HG02798 (cell line): ENCODE measurements at regions not wholly inside any gene's neighbourhood (a gene's known extent, or its start where the extent isn't known, plus 50 kb on each side); places are given as distances from the start of the nearest gene placed in this dataset.

Source experiments
- ATAC-seq: cut with Tn5 transposase; IDR thresholded peaks from one replicate; pipeline ENCODE4 v1.9.1; 2021; ENCODE audit warnings: mild to moderate bottlenecking; ENCODE audit not compliant: unreplicated experiment, poor library complexity

DNA sequence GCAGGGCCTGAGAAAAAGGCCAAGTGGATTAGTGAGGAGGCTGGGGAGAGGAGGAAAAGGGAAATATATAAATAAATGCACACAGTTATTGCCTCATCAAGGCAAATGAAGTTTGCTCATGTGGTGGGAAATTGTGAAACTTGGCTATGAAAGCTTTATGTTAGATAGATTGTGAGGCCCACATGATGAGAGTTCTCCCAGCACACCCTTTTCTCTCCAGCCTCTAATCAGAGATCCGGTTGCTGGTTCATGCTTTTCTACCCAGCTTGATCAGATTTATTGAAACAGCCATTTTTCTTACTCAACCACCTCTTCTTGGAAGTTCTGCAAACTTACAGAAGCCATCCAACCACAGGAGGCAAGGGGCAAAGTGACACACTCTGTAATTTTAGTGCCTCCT is 125.8 kb upstream of the KLF4 start:
- no peak for ATAC-seq

DNA sequence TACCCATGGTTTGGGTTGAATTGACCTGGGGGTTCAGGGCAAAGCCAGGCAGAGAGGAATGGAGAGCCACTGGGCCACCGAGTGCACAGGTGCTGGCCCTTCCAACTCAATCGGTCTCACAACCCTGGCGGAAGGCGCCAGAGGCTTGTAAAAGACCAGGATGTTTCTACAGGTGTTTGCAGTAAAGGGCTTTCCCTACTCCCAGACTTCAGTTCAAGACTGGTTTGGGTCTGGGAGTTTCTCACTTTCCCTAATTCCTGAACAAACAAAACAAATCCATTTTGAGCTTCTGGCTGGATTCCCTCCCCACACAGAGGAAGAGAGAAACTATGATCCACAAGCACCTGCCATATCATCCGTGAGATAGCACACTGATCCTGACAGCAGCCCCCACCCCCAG is 125.2 kb upstream of the KLF4 start:
- no peak for ATAC-seq

DNA sequence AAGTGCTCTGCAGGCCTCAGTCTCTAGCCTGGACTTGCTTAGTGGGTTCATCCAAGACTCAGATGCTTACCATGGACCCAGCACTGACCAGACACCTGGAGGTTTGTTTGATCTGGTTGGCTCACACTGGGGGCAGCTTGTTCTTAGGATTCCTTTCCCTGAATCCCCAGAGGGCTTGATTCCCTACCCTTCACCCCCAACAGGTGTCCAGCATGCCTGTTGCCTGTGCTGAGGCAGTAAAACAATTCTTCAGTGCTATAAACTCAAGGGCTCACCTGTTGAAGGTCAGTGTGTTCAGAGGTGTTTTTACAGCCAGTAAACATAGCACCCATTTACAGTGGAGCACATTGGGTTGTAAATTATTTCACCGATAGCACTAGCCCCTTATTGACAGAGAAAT is 123.8 kb upstream of the KLF4 start:
- no peak for ATAC-seq

DNA sequence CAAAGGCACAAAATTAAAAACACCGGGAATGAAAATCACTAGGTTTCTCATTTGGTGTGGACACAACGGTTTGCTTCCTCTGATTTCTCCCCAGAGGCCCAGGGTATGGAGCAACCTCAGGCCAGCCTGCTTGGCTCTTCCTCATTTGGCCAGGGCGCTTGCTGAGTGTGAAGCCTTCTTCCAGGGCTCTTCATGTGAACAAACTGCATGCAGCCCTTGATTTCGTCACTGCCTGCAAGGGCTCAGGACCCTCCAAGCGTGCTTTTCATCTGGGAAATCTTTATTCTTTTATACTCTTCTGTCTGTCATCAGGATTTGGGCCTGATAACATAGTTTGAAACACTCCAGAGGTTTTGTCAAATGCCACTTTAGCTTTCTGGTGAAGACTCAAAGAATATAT is 122.6 kb upstream of the KLF4 start:
- no peak for ATAC-seq

DNA sequence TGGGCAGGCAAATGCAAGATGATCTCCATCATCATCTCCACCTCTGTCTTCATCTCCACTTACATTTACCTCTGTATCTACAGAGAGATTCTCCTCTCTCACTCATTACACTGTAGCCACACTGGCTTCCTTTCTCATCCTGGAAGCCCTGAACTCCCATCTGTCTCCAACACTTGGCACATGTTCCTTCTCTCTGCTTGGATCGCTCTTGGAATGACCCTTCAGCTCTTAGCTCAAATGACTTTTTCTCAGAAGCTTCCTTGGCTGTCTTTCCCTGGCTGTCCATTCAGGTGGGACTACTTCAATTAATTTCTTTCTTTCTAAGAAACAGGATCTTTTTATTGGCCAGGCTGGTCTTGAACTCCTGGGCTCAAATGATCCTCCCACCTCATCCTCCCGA is 120.0 kb upstream of the KLF4 start:
- ATAC-seq = no peak

DNA sequence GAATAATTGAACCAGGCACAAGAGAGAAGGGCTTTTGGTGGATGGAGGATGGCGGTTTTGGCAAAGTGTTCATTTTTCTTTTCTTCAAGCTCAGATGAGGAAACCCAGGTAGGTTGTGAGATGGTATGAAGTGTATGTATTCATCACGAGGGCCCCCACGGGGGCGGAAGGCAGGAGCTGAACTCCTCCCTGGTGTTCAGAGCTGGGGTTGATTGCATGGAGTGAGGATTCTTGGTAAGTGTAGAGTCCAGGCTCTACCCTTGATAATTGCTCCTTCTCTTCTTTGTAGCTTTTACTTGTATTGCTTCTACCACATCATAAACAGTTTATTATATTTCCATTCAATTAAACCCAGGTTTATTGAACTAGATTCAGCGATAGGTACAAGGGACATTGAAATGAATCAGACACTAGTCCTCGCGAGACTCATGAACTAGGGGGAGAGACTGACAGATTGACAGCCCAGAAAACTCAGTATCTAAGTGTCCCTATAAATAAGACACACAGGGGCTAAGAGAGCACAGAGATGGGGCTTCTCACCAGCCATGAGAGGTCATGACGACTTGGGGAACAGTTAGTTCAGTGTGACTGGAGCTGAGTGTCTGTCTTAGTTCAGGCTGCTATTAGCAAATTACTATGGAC is 116.7 kb upstream of the KLF4 start:
- no peak for ATAC-seq

DNA sequence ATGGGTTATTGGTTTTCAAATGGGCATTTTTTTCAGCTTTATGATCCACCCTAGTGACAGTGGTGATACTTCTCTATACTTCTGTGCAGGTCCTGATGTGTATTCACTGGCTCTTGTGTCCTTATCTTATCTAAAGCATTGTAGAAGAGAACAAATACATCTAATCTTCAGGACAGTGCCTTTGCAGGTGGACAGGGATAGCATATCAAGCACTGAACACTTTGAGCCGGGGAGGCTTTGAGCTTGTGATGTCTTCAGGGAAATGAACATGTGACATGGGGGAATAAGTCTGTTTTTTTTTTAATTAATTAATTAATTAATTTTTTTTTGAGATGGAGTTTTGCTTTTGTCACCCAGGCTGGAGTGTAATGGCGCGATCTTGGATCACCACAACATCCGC is 115.5 kb upstream of the KLF4 start:
- no peak for ATAC-seq

DNA sequence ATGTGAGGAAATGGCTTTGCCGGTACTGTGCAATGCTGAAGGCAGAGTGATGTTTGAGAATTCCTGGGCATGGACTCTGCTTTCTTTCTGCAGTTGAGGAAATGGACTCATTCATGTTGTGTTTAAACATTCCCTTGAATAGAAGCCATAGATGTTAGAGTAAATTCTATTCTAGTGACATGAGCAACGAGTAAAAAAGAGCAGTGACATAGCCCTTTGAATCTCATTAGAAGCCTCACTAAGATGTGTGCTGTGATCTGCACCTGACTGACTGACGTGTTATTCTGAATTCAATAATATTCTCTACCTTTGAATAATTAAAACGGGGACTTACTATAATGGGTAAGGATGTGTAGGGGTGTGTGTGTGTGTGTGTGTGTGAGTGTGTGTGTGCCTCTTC is 113.7 kb upstream of the KLF4 start:
- ATAC-seq = no peak

DNA sequence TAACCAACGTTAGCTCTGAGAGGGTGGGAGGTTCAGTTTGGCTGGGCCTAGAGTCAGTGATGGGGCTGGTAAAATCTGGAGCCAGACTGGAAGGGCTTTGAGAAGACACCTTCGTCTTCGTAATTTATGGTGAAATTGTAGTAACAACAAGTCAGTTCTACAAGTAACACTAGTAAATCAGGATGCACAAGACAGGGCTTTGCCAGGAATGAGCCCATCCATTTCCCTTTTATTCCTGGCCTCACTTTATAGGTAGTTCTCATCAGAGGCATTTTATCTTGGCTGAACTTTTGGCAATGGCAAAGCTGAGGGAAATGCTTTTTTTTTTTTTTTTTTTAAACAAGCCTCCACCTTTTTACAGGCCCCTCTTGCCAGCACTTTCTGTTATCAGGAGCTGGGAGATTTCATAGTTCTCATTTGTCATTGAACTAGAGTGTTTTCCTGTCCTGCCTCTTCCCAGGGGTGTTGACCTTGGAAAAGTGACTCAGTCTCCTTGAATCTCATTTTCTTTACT is 110.5 kb upstream of the KLF4 start:
- no peak for ATAC-seq

DNA sequence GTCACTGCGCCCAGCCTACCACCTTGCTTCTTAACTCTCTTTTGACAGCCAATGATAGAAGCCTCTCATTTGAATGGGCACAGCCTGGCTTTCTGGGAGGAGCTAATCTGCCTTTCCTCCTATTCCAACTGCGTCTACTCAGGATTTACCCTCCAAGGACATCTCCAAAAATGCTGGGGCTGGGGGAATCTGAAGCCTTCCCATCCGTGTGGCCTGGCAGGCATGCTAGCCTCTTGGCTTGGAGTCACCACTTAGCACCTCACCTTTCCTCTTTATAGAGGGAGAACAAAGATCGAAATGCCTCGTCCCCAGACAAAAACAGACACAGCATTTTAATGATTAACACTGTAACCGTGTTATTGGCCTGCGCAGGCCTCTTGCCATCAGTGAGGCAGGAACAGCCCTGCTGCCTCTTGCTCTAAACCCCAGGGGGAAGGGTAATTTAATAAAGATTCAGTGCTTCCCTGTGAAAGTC is 108.2 kb upstream of the KLF4 start:
- ATAC-seq = no peak

DNA sequence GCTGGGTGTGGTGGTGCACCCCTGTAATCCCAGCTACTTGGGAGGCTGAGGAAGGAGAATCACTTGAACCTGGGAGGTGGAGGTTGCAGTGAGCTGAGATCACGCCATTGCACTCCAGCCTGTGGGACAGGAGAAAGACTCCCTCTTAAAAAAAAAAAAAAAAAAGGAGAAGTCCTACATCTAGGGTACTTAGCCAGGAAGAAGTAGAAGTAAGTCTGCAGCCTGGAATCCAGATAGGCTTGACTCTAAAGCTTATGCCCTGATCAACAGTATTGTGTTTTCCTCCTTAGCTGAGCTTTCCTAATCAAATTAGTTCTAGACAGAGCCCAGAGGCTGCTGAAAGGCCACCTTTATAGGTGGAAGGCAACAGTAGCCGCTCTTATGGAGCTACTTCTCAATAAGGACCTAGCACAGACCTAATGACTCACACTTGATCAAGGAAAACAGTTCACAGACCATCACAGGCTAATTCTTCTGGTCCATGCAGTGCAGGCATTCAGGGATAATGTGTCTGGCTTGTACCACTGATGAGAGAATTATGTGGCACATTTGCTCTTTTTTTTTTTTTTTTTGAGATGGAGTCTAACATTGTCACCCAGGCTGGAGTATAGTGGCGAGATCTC is 105.5 kb upstream of the KLF4 start:
- ATAC-seq = no peak

DNA sequence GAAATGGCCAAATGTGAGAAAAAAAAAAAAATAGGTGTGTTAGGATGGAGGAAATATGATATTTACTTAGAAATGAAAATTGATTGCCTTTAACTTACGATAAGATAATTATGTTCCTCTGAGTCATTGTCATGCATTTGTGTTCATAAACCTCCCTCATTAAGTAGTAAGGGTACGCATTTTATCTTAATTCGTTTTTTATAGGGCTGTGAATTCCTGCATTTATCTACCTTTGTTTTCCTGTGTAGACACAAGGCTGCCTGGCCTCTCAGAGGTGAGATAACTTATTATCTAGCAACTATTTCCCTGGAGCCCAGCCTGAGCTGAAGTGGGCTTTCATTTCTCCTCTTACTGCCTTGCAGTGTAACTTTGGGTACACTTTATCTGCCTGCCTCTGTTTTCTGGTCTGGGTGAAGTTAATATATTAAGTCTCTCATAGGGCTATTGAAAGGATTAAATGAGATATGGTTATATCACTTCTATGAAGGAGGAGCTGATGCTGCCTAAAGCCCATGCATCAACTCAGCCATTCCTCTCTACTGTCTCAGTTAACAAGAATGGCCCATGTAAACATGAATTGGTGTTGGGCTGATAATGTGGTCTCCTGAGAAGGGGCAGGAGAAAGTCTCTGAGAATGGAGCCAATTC is 103.8 kb upstream of the KLF4 start:
- ATAC-seq = no peak

DNA sequence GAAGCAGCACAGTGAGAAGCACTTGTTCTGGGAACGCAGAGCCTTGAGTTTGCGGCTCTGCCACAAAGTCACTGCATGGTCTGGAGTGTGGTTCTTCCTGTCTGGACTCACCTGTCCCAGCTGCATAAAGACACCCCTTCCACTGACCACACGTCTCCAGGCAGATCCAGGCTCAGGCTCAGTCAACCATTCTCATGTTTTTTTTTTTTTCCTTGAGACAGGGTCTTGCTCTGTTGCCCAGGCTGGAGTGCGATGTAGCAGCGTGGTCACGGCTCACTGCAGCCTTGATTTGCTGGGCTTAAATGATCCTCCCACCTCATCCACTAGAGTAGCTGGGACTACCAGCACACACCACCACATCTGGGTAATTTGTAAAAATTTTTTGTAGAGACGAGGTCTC is 102.9 kb upstream of the KLF4 start:
- ATAC-seq = no peak

DNA sequence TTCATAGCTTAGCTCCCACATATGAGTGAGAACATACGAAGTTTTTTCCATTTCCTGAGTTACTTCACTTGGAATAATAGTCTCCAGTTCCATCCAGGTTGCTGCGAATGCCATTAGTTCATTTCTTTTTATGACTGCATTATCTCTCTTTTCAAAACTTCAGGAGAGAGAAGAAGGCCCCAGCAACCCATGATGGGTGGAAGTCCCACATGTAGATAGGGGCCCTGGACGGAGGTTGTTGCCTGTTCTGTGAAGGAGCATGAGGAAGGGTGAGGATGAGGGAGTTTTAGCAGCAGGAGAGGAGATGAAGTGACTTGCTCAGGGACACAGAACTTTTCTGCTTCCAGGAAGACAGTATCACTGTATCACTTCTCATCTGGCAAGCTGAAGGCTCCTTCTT is 102.2 kb upstream of the KLF4 start:
- no peak for ATAC-seq

DNA sequence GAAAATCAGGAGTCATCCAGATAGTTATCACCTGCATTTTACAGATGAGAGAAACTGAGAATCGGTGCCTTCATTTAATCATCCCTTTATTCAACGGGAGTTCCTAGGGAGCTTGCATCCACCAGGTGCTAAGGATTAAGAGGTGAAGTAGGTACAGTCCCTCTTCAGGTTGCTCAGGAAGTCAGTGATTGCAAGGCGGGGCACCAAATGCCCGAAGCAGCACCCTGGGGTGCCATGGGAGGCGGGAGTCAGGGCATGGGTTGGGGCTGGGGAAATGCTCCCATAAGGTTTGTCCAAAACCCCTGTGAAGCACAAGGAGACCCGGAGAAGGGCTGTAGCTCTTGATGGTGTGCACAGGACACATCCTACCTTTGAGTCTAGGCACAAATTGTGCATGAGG is 98.8 kb upstream of the KLF4 start:
- ATAC-seq = no peak

DNA sequence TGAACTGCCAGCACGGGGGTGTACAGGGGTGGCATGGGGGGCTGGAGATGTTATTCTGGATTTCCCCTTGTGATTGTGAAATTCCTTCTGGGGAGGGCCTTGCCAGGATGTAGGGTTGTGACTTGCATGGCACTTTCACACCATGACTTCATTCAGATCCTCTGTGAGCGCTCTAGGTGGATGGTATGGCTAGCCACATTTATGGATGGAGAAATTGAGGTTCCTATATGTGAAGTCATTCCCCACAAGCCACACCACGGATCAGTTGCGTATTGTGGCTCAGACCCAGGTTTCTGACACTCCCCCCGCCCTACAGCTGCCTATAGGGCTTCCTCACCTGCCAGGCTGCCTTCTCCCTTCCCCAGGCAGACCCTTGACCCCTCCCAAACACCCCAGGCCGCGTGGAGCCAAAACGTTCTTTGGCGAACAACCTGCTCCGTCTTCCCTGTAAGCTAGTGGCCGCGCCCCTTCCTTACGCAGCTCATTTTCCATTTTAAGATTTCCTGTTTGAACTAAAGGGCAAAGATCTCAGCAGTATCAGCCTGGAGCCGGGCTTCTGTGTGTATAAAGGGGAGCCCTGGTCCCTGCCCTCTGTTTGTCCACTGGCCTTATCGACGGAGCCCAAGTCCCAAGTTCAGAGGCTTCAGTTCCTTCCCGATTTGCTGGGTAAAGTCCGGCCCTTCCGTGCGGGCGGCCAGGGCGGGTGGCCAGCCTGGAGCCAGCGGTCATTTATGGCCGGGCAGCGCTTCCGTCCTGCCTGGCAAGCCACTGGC is 97.8 kb upstream of the KLF4 start:
- ATAC-seq = no peak

DNA sequence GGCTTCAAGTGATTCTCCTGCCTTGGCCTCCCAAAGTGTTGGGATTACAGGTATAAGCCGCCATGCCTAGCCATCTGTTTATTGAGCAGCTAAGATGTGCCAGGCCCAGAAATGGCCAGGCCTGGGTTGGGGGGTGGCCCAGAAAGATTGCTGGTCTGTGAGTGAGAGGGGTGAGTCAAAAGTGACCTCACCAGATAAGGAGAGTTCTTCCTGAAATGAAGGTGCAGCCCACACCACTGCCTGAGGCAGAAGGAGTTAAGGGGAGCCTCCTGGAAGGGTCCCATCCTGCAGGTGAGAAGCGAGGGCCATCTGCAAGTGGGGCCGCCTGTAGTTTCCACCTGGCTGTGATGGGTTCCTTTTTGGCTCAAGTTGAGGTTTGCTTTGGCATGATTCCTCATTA is 96.9 kb upstream of the KLF4 start:
- no peak for ATAC-seq

DNA sequence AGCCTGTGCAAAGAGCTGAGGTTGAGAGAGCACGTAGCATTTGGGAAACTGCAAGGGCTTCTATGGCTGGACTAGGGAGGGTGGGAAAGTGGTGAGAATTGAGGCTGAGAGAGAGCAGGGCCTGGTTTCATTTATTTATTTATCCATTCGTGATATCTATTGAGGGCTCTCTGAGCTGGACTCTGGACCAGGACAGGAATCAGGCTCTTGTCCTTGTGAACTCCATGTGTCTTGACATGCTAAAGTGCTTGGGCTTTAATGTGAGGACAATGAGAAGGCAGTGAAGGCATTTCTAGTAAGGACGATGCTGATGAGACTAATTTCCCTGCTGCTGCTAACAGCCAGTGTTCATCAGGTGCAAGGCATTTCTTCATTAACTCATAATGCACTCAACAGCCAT is 95.9 kb upstream of the KLF4 start:
- ATAC-seq = no peak

DNA sequence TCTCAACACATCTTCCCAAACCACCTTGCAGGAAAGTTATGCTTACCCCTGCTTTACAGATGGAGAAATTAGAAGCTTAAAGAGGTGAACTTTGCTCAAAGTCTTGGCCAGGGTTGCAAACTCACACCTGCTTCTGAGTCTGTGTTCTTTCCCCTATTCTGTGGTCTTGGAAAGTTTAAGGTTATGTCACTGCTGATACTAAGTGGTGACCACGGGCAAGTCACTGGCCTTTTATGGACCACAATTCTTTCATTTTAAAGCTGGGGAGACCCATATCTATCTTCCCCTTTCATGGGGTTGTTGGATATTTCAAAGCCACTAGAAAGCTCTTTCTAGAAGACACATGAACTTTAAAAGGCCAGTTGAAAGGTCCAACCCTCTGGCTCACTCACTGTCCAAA is 95.4 kb upstream of the KLF4 start:
- ATAC-seq = no peak

DNA sequence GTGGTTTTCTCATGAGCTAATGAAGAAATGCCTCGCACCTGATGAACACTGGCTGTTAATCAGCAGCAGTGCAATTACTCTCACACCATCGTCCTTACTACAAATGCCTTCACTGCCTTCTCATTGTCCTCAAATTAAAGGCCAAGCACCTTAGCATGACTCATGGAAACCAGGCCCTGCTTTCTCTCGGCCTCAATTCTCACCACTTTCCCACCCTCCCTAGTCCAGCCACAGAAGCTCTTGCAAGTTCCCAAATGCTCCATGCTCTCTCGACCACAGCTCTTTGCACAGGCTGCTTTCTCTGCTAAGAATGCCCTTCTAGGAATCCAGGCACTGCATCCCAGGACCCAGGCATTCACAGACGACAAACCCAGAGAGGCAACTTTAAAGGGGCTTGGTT is 94.6 kb upstream of the KLF4 start:
- no peak for ATAC-seq

DNA sequence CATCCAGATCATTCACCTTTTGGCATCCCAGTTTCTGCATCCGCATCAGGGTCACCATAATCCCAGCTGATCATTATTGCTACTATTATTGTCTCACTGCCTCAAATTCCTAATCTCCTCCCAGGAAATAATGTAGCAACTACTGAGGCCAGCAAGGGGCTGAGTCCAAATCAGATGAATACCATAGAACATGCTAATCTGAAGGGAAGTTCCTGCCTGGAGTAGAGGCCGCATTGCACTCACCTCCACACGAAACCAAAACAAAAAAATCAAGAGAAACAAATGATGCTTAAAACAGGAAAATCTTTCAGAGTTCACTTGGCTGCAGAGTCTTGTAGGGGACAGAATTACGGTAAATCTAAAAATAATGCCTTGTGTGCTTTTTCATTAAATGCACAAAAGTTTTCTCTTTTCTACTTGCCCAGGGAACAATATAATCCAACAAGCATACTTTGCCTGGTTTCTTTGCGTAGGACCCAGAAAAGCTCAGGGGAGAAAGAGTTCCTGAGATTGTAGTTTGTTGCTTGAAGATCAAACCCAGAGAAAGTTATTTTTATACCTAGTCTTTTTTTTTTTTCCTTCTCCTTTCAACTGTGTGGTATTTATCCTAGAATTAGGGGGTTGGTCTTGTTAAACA is 87.7 kb upstream of the KLF4 start:
- no peak for ATAC-seq
